Gastrocnemius medialis (tissue), 4 donors: ENCODE measurements at regions not wholly inside any gene's neighbourhood (a gene's known extent, or its start where the extent isn't known, plus 50 kb on each side); places are given as distances from the start of the nearest gene placed in this dataset.

Experiments used
- ATAC-seq, 2 donors: fragments of 150-250 bp; one replicate each; pipeline ENCODE4 v1.9.1; 2016
- DNase-seq, 2 donors: peaks; one replicate each; pipeline ENCODE4 v3.0.0-alpha.2; 2019
- H3K27ac ChIP-seq, 4 donors: fragments of 200-600 bp; sonication (generic); 1 replicate in 1 of 4; 2 replicates in 3 of 4; pipeline ENCODE4 v1.5.1; 2016 to 2018; ENCODE audit warnings: mild to moderate bottlenecking in 2 of 4, moderate library complexity in 1 of 4
- H3K27me3 ChIP-seq, 3 donors: fragments of 200-600 bp; sonication (generic) in 2 of 3; 1 replicate in 1 of 3; 2 replicates in 2 of 3; pipeline versions ENCODE4 v1.5.1 to v1.6.0; 2016 to 2019; ENCODE audit warnings: mild to moderate bottlenecking in 1 of 3, moderate library complexity in 1 of 3
- H3K36me3 ChIP-seq, 2 donors: fragments of 200-600 bp; sonication (generic) in 1 of 2; one replicate each; pipeline ENCODE4 v1.5.1; 2017 to 2018
- H3K4me1 ChIP-seq, 2 donors: fragments of 200-600 bp; sonication (generic) in 1 of 2; one replicate each; pipeline ENCODE4 v1.5.1; 2016 to 2017; ENCODE audit warnings: mild to moderate bottlenecking in 2 of 2
- H3K4me3 ChIP-seq, 4 donors: fragments of 200-600 bp; sonication (generic) in 3 of 4; 1 replicate in 1 of 4; 2 replicates in 3 of 4; pipeline ENCODE4 v1.5.1; 2016 to 2019; ENCODE audit warnings: mild to moderate bottlenecking in 2 of 4
- H3K9me3 ChIP-seq, 3 donors: fragments of 200-600 bp; sonication (generic) in 2 of 3; 1 replicate in 1 of 3; 2 replicates in 2 of 3; pipeline ENCODE4 v1.5.1; 2016 to 2019
- POLR2A ChIP-seq, 2 donors: fragments of 450-650 bp; IDR thresholded peaks; one replicate each; pipeline ENCODE4 v1.6.1; 2017; ENCODE audit warnings: antibody characterized with exemption in 2 of 2, mild to moderate bottlenecking in 2 of 2, moderate library complexity in 2 of 2
- in situ Hi-C, 4 donors: fragments of 200-750 bp; cut with MboI; loops; one replicate each; pipeline versions ENCODE4 v1.15.0 to v1.8.0; 2017; ENCODE audit warnings: low sequenced_read_pairs in 4 of 4
- intact Hi-C: fragments of 100-400 bp; cut with DNase I; formaldehyde crosslinking; loops from one replicate; pipeline ENCODE4 v1.15.1; 2023; ENCODE audit warnings: low total_unique reads
- TF ChIP-seq, protein P1 (sequence below), 5 experiments: fragments of 450-650 bp in 3 of 5; fragments of 200-600 bp in 2 of 5; sonication (generic) in 2 of 5; IDR thresholded peaks in 4 of 5; conservative IDR thresholded peaks in 1 of 5; 1 replicate in 4 of 5; 2 replicates in 1 of 5; pipeline ENCODE4 v1.5.1; 2016 to 2019; ENCODE audit warnings: antibody characterized with exemption in 5 of 5, mild to moderate bottlenecking in 3 of 5, moderate library complexity in 3 of 5

DNA sequence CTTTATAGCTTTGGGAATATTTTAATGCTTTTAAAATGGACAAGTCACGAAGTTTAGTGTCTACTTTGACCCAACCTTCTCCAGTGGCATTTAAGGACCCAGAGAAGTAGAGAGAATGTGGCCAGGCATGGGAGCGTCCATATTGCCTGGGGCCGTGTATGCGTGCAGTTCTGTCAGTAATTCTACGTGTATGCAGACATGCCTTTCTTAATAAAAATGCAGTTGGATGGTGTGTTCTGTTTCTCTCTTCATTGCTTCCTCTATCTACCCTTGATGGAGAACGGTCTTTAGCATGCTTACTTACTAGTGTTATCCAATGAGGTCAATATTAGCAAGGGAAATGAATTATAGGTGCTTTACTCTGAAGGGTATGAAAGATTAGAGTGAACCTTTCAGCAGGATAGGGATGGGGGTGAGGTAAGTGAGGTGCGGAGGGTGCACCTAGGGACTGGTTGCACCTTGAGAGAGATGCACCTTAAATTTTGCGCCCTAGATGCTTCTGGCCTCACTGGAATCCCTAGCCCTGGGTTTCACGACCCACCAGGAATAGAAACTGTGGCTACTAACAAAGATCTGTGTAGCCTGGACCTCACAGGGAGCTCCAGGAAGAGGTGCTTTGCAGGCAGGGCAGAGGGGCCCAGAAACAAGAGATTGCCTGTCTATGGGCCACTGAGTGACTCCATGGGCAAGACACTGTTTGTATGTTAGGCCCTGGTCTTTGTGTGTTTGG, 194.3 kb downstream of the MYCN start:
- ATAC-seq = no peak
- Histone ChIP-seq H3K27ac (no peak overlapping the region), H3K4me3 (no peak overlapping the region), H3K27me3 (no peaks in the 10 kb centered on the region), H3K9me3 (no peaks in the 10 kb centered on the region), H3K36me3 (no peaks in the 10 kb centered on the region), H3K4me1 (no peaks in the 10 kb centered on the region)
- TF ChIP-seq POLR2A (IDR thresholded peaks at IDR 0.05) = no peak
- TF ChIP-seq, protein P1, sequence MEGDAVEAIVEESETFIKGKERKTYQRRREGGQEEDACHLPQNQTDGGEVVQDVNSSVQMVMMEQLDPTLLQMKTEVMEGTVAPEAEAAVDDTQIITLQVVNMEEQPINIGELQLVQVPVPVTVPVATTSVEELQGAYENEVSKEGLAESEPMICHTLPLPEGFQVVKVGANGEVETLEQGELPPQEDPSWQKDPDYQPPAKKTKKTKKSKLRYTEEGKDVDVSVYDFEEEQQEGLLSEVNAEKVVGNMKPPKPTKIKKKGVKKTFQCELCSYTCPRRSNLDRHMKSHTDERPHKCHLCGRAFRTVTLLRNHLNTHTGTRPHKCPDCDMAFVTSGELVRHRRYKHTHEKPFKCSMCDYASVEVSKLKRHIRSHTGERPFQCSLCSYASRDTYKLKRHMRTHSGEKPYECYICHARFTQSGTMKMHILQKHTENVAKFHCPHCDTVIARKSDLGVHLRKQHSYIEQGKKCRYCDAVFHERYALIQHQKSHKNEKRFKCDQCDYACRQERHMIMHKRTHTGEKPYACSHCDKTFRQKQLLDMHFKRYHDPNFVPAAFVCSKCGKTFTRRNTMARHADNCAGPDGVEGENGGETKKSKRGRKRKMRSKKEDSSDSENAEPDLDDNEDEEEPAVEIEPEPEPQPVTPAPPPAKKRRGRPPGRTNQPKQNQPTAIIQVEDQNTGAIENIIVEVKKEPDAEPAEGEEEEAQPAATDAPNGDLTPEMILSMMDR (IDR thresholded peaks at IDR 0.05 in 4 of 5, conservative IDR thresholded peaks at IDR 0.05 in 1 of 5) = no peak
- DNase-seq = no peak
- intact Hi-C loops = no loop called here
- in situ Hi-C loops = no loop called here

DNA sequence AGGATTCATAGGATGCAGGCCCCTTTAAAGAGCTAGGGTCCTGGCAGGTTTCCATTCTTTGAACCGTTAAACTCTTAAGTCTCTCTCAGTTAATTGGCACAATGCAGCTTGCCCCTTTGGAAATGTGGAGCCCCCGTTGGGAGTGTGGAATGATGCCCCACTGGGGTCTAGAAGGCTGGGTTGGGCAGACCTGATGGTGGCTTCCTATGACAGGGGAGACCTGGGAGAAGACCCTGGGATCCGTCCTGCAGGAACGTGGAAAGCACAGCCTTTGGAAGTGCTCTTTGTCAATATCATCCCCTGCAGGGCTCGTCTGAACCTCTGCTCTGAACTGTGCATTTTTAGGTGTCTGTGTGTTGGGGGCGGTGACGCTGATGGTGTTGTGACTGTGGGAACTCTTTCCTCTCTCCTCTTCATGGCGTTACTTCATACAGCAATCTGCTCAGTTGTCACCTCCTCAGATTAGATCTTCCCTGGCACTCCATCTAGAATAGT, 190.6 kb downstream of the MYCN start:
- no peaks in the 10 kb centered on the region for H3K9me3 ChIP-seq
- TF ChIP-seq POLR2A (IDR thresholded peaks at IDR 0.05) = no peak
- TF ChIP-seq, protein P1 (IDR thresholded peaks at IDR 0.05 in 4 of 5, conservative IDR thresholded peaks at IDR 0.05 in 1 of 5) = no peak
- no peaks in the 10 kb centered on the region for H3K27me3 ChIP-seq
- H3K27ac ChIP-seq = no peak overlapping the region
- no peaks in the 10 kb centered on the region for H3K4me1 ChIP-seq
- no peaks in the 10 kb centered on the region for H3K36me3 ChIP-seq
- in situ Hi-C loops (no loop called here), intact Hi-C loops (no loop called here)
- DNase-seq (no peak), ATAC-seq (no peak)
- H3K4me3 ChIP-seq = no peak overlapping the region

DNA sequence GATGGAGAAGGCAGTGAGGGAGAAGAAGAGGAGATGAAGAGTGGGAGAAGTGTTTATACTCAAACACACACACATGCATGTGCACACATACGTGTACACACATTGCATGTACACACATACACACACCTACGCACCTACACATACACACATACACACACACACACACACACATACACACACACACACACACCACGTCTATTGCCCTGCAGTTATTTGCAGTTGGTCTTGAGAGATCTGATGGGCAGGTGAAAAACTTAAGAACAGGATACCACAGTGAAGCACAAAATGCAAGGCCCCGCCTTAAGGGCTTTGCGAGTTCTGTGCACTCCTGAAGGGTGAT, 190.2 kb downstream of the MYCN start:
- Histone ChIP-seq H3K9me3 (no peaks in the 10 kb centered on the region), H3K27me3 (no peaks in the 10 kb centered on the region), H3K36me3 (no peaks in the 10 kb centered on the region), H3K27ac (no peak overlapping the region), H3K4me1 (no peaks in the 10 kb centered on the region), H3K4me3 (no peak overlapping the region)
- in situ Hi-C loops (no loop called here), intact Hi-C loops (no loop called here)
- TF ChIP-seq, protein P1 (IDR thresholded peaks at IDR 0.05 in 4 of 5, conservative IDR thresholded peaks at IDR 0.05 in 1 of 5) = no peak
- no peak for TF ChIP-seq POLR2A (IDR thresholded peaks at IDR 0.05)
- no peak for ATAC-seq
- no peak for DNase-seq

DNA sequence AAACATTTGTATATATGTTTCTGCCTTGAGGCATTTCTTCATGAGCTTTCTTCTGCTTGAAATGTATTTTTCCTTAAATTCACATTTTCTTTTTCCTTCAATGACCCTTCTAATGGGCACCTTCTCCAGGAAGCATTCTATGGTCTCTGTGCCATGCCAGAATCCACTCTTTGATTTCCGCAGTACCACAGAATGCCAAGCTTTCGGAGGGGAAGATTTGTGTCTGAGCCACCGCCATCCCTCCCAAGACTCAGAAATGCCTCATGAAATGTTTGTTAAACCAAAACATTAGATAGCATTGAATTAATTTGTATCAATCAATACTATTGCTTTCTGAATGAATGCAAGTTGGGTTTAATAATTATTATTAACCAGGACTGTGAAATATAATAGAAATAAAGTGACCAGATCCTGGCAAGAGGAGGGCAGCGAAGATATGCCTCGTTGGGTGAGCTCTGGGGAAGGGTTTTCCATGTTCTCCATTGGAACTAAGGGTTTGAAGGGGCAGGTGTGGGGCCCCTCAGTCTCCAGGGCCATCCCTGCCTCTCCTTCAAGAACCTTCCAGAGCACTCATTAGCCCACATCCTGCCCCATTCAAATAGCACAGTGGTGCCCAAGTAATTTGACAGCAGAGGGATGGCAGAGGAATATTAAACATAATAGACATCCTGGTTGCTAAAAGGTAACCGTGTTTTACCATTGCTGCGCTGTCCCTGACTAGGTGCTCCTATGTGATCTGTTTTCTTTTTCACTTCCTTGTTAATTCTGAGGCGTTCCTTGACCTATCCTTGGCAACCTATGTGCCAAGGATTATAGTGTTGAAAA, 189.6 kb downstream of the MYCN start:
- intact Hi-C loops = no loop called here
- Histone ChIP-seq H3K9me3 (no peaks in the 10 kb centered on the region), H3K36me3 (no peaks in the 10 kb centered on the region), H3K27ac (no peak overlapping the region), H3K4me3 (no peak overlapping the region), H3K27me3 (no peaks in the 10 kb centered on the region), H3K4me1 (no peaks in the 10 kb centered on the region)
- ATAC-seq = no peak
- DNase-seq = no peak
- TF ChIP-seq POLR2A (IDR thresholded peaks at IDR 0.05) = no peak
- TF ChIP-seq, protein P1 (IDR thresholded peaks at IDR 0.05 in 4 of 5, conservative IDR thresholded peaks at IDR 0.05 in 1 of 5) = no peak
- in situ Hi-C loops = no loop called here
